Islet precursor cell (in vitro differentiated cells): ENCODE measurements at regions not wholly inside any gene's neighbourhood (a gene's known extent, or its start where the extent isn't known, plus 50 kb on each side); places are given as distances from the start of the nearest gene placed in this dataset.
"Not testable (repeated sequence)": the region's sequence is repeated elsewhere in the genome, so short reads cannot be mapped to it uniquely, and the experiment has no call there.

Experiments used
- DNase-seq: peaks from one replicate; pipeline ENCODE4 v3.0.0-alpha.2; 2018

- no peak for DNase-seq
Observed at GRCh38 chr19:5290336-5291262, 50.0 kb downstream of the PTPRS start.

GRCh38 chr19:5289060-5289990, 51.3 kb downstream of the PTPRS start:
- DNase-seq = peak; percentile 46

- DNase-seq = peak; percentile 45
Observed at GRCh38 chr19:5288347-5288739, 52.3 kb downstream of the PTPRS start.

- no peak for DNase-seq
Observed at GRCh38 chr19:5287066-5287465, 53.5 kb downstream of the PTPRS start.

- DNase-seq = no peak
Observed at GRCh38 chr19:5286465-5287029, 54.1 kb downstream of the PTPRS start.

- no peak for DNase-seq
Observed at GRCh38 chr19:5285955-5286354, 54.7 kb downstream of the PTPRS start.

GRCh38 chr19:5285311-5285710, 55.3 kb downstream of the PTPRS start:
- no peak for DNase-seq

- DNase-seq = no peak
Observed at GRCh38 chr19:5282901-5283300, 57.7 kb downstream of the PTPRS start.

- DNase-seq = no peak
Observed at GRCh38 chr19:5281588-5281987, 59.0 kb downstream of the PTPRS start.

- not testable (repeated sequence) for DNase-seq
Observed at GRCh38 chr19:5275668-5276067, 64.9 kb downstream of the PTPRS start.

- no peak for DNase-seq
Observed at GRCh38 chr19:5273782-5274181, 66.8 kb downstream of the PTPRS start.

- no peak for DNase-seq
Observed at GRCh38 chr19:5271145-5271544, 69.5 kb downstream of the PTPRS start.

GRCh38 chr19:5269926-5270325, 70.7 kb downstream of the PTPRS start:
- no peak for DNase-seq

GRCh38 chr19:5269279-5269678, 71.3 kb downstream of the PTPRS start:
- no peak for DNase-seq

GRCh38 chr19:5268801-5269200, 71.8 kb downstream of the PTPRS start:
- DNase-seq = no peak

- DNase-seq = no peak
Observed at GRCh38 chr19:5265260-5265659, 75.4 kb downstream of the PTPRS start.

GRCh38 chr19:5264453-5264852, 76.2 kb downstream of the PTPRS start:
- no peak for DNase-seq

- no peak for DNase-seq
Observed at GRCh38 chr19:5263615-5264014, 77.0 kb downstream of the PTPRS start.

- DNase-seq = no peak
Observed at GRCh38 chr19:5262721-5263120, 77.9 kb downstream of the PTPRS start.

GRCh38 chr19:5261156-5261890, 79.3 kb downstream of the PTPRS start:
- no peak for DNase-seq

- DNase-seq = no peak
Observed at GRCh38 chr19:5260381-5260967, 80.1 kb downstream of the PTPRS start.

GRCh38 chr19:5259750-5260149, 80.9 kb downstream of the PTPRS start:
- DNase-seq = no peak
